GM19324 (cell line): ENCODE measurements at regions not wholly inside any gene's neighbourhood (a gene's known extent, or its start where the extent isn't known, plus 50 kb on each side); places are given as distances from the start of the nearest gene placed in this dataset.

Source experiments
- ATAC-seq: cut with Tn5 transposase; IDR thresholded peaks from one replicate; pipeline ENCODE4 v1.9.1; 2021; ENCODE audit warnings: mild to moderate bottlenecking, moderate library complexity; ENCODE audit not compliant: unreplicated experiment, low FRiP score

- ATAC-seq: no peak
Observed at GRCh38 chr7:130877991-130878305, 143.9 kb upstream of the KLF14 start.

GRCh38 chr7:130878785-130879184 is 144.8 kb upstream of the KLF14 start:
- no peak for ATAC-seq

GRCh38 chr7:130879191-130879590 is 145.2 kb upstream of the KLF14 start:
- ATAC-seq: no peak

- ATAC-seq: no peak
Observed at GRCh38 chr7:130880668-130881067, 146.7 kb upstream of the KLF14 start.

- ATAC-seq: no peak
Observed at GRCh38 chr7:130881091-130881798, 147.2 kb upstream of the KLF14 start.

GRCh38 chr7:130881799-130882141 is 147.8 kb upstream of the KLF14 start:
- ATAC-seq: no peak

GRCh38 chr7:130882396-130882795 is 148.4 kb upstream of the KLF14 start:
- ATAC-seq: no peak

- ATAC-seq: no peak
Observed at GRCh38 chr7:130883928-130884327, 149.9 kb upstream of the KLF14 start.

GRCh38 chr7:130884437-130885417 is 150.7 kb upstream of the KLF14 start:
- ATAC-seq: no peak

GRCh38 chr7:130886438-130887135 is 152.6 kb upstream of the KLF14 start:
- no peak for ATAC-seq

- no peak for ATAC-seq
Observed at GRCh38 chr7:130887182-130887956, 153.4 kb upstream of the KLF14 start.

GRCh38 chr7:130887957-130888371 is 154.0 kb upstream of the KLF14 start:
- no peak for ATAC-seq

GRCh38 chr7:130888468-130888867 is 154.5 kb upstream of the KLF14 start:
- ATAC-seq: no peak

GRCh38 chr7:130890176-130891020 is 156.4 kb upstream of the KLF14 start:
- ATAC-seq: no peak

GRCh38 chr7:130891254-130892094 is 157.5 kb upstream of the KLF14 start:
- no peak for ATAC-seq

GRCh38 chr7:130893441-130893894 is 159.5 kb upstream of the KLF14 start:
- ATAC-seq: no peak

- no peak for ATAC-seq
Observed at GRCh38 chr7:130894146-130894908, 160.3 kb upstream of the KLF14 start.
